Motor neuron (in vitro differentiated cells): ENCODE measurements at regions not wholly inside any gene's neighbourhood (a gene's known extent, or its start where the extent isn't known, plus 50 kb on each side); places are given as distances from the start of the nearest gene placed in this dataset.
"Not testable (repeated sequence)": the region's sequence is repeated elsewhere in the genome, so short reads cannot be mapped to it uniquely, and the experiment has no call there.

Source experiments
- ATAC-seq, 8 experiments: fragments of 200-7000 bp; cut with Tn5 transposase; replicated peaks in 6 of 8; 2 replicates each; pipeline ENCODE4 v1.8.0; 2021; ENCODE audit warnings: mild to moderate bottlenecking in 8 of 8, moderate library complexity in 8 of 8
- H3K27ac ChIP-seq, 2 donors: fragments of 250-450 bp; sonication (Bioruptor Pico); 2 replicates each; pipeline ENCODE4 v1.9.0; 2021; ENCODE audit warnings: antibody characterized with exemption in 2 of 2, mild to moderate bottlenecking in 2 of 2, moderate library complexity in 1 of 2
- H3K4me1 ChIP-seq, 2 donors: fragments of 250-450 bp; sonication (Bioruptor Pico); replicated peaks in 1 of 2; 2 replicates each; pipeline ENCODE4 v1.6.1; 2021; ENCODE audit warnings: antibody characterized with exemption in 2 of 2, mild to moderate bottlenecking in 2 of 2, moderate library complexity in 1 of 2
- H3K4me3 ChIP-seq, 5 donors: fragments of 250-450 bp; sonication (Bioruptor Pico); 2 replicates each; pipeline ENCODE4 v1.9.0; 2021; ENCODE audit warnings: antibody characterized with exemption in 5 of 5, mild to moderate bottlenecking in 5 of 5, moderate library complexity in 4 of 5
- WGBS, 10 experiments: fragments of 450-650 bp; shearing (Covaris generic); methylation state at CpG; one replicate each; pipeline ENCODE4 v1.0.0; 2022; 5-methylcytosine and 5-hydroxymethylcytosine counted together
- in situ Hi-C, 9 experiments: fragments of 400-800 bp; cut with MboI; loops; one replicate each; pipeline ENCODE4 v1.15.0; 2021; ENCODE audit warnings: low sequenced_read_pairs in 9 of 9, low pct_unique_long_range_greater_than_20kb in 2 of 9; ENCODE audit not compliant: unreplicated experiment in 9 of 9

- H3K4me1 ChIP-seq, result no peaks in the 10 kb centered on the region
- ATAC-seq, result no peak
- in situ Hi-C loops, result no loop called here
- no peak overlapping the region for H3K27ac ChIP-seq
- WGBS, 10 experiments, result 91 to 100% (median 97%) methylated on average over 2 of the region's 2 CpGs
- H3K4me3 ChIP-seq, result no peak overlapping the region
Observed at GRCh38 chr7:81260152-81260551, 341.3 kb upstream of the SEMA3C start.

- Histone ChIP-seq H3K4me3 (no peak overlapping the region), H3K27ac (no peak overlapping the region), H3K4me1 (no peaks in the 10 kb centered on the region)
- in situ Hi-C loops, result no loop called here
- ATAC-seq, result no peak
- WGBS, 10 experiments, result 32 to 95% (median 80%) methylated on average over 1 to 7 of the region's 7 CpGs; no CpG with 5 or more reads in 2 of the 10 experiments
Observed at GRCh38 chr7:81256991-81257390, 338.1 kb upstream of the SEMA3C start.

- no peak for ATAC-seq
- 25 to 96% (median 83%) methylated on average over 2 to 3 of the region's 3 CpGs; no CpG with 5 or more reads in 1 of the 10 experiments for WGBS, 10 experiments
- in situ Hi-C loops, result no loop called here
- Histone ChIP-seq H3K27ac (no peak overlapping the region), H3K4me1 (no peaks in the 10 kb centered on the region), H3K4me3 (no peak overlapping the region)
Observed at GRCh38 chr7:81248420-81248819, 329.6 kb upstream of the SEMA3C start.

DNA sequence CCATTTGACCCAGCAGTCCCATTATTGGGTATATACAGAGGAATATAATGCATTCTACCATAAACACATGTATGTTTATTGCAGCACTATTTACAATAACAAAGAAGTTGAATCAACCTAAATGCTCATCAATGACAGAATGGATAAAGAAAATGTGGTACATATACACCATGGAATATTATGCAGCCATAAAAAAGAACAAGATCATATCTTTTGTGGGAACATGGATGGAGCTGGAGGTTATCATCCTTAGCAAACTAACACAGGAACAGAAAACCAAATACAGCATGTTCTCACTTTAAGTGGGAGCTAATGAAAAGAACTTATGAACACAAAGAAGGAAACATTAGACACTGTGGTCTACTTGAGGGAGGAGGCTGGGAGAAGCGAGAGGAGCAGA lies 328.5 kb upstream of the SEMA3C start:
- 44 to 100% (median 85%) methylated on average over 1 of the region's 1 CpG; no CpG with 5 or more reads in 2 of the 10 experiments for WGBS, 10 experiments
- ATAC-seq, H3K4me1 ChIP-seq, in situ Hi-C loops, H3K27ac ChIP-seq, H3K4me3 ChIP-seq: not testable (repeated sequence)

DNA sequence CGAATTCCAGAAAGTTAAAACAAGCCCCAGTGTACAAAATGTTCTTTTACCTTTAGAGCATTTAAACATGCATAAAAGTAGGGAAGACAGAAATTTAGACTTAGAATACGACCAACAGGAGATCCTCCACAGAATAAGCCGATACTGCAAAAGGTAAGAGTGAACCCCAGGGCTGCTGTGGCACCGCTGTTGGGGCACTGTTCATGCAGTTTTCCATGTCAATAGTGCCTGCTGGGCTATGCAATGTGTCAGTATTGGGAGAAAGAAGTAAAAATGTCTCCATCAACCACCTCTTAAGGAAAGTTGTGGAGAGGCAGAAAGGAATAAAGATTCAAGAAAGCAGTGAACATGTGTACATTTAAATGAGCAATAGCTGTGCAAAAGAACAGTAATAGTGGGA lies 326.5 kb upstream of the SEMA3C start:
- Histone ChIP-seq H3K27ac (no peak overlapping the region), H3K4me1 (no peaks in the 10 kb centered on the region), H3K4me3 (no peak overlapping the region)
- in situ Hi-C loops, result no loop called here
- 34 to 86% (median 62%) methylated on average over 1 to 4 of the region's 4 CpGs; no CpG with 5 or more reads in 1 of the 10 experiments for WGBS, 10 experiments
- ATAC-seq, result no peak

DNA sequence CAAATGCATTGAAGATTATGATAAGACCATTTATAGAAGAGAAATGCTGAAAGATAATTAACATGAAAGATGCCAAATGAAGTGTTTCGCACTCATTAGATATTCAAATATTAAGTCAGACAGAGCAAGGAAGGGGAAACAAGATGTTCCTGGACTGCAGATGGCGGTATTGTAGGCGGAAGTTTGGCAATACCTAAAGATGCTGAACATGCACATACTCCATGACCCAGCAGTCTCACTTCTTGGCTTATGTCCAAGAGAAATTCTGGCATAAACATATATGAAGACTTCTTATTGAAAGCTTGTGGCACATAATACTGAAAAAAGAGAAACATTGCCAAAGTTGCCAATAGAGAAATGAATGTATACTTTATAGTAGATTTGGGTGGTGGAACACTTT lies 325.4 kb upstream of the SEMA3C start:
- in situ Hi-C loops, result no loop called here
- Histone ChIP-seq H3K27ac (no peak overlapping the region), H3K4me3 (no peak overlapping the region), H3K4me1 (no peaks in the 10 kb centered on the region)
- no peak for ATAC-seq
- 78 to 100% (median 100%) methylated on average over 1 to 3 of the region's 3 CpGs; no CpG with 5 or more reads in 1 of the 10 experiments for WGBS, 10 experiments

DNA sequence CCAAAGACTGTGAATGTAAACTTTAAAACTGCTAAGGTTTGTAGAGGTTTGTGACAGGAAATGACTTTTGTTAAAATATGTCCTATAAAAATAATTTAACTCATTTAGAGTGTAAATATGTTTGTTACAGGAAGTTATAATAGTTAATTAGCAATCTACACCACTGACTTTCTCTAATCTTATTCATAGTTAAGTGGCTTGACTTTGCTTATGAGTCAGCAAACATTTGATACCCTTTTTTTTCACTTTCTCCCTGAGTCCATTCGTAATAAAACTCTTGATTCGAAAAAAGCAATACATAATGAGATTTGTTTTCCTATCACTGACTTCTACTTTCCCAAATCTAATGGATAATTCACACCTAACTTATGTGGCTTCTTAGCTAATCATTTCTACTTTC lies 317.7 kb upstream of the SEMA3C start:
- in situ Hi-C loops, result no loop called here
- no peak overlapping the region for H3K4me3 ChIP-seq
- H3K27ac ChIP-seq, result no peak overlapping the region
- peaks cover 2 to 3% of the 10 kb centered on the region in 2 donors for H3K4me1 ChIP-seq
- WGBS, 10 experiments, result 21 to 100% (median 83%) methylated on average over 2 of the region's 2 CpGs; no CpG with 5 or more reads in 1 of the 10 experiments
- ATAC-seq, result no peak

- ATAC-seq, result no peak
- in situ Hi-C loops, result no loop called here
- H3K4me3 ChIP-seq, result no peak overlapping the region
- peaks cover 5% of the 10 kb centered on the region in 2 donors for H3K4me1 ChIP-seq
- H3K27ac ChIP-seq, result no peak overlapping the region
- WGBS, 10 experiments, result 57 to 100% (median 78%) methylated on average over 1 to 5 of the region's 5 CpGs
Observed at GRCh38 chr7:81235997-81236396, 317.1 kb upstream of the SEMA3C start.

DNA sequence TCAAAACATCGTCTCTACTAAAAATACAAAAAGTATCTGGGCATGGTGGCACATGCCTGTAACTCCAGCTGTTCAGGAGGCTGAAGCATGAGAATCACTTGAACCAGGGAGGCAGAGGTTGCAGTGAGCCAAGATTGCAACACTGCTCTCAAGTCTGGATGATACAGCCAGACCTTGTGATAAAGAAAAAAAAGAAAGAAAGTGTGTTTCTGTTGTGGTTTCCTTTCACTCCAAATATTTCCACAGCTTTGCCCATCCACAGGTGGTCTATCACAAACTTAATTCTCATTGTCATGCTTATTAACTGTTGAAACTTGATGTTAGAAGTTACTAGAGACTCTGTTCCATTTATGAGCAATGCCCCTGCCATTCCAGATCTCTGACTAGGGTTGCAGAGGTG lies 316.0 kb upstream of the SEMA3C start:
- no peak for ATAC-seq
- no peak overlapping the region for H3K4me3 ChIP-seq
- H3K27ac ChIP-seq, result no peak overlapping the region
- peaks cover 5% of the 10 kb centered on the region in 2 donors for H3K4me1 ChIP-seq
- in situ Hi-C loops, result no loop called here
- 40 to 100% (median 89%) methylated on average over 1 of the region's 1 CpG; no CpG with 5 or more reads in 3 of the 10 experiments for WGBS, 10 experiments

DNA sequence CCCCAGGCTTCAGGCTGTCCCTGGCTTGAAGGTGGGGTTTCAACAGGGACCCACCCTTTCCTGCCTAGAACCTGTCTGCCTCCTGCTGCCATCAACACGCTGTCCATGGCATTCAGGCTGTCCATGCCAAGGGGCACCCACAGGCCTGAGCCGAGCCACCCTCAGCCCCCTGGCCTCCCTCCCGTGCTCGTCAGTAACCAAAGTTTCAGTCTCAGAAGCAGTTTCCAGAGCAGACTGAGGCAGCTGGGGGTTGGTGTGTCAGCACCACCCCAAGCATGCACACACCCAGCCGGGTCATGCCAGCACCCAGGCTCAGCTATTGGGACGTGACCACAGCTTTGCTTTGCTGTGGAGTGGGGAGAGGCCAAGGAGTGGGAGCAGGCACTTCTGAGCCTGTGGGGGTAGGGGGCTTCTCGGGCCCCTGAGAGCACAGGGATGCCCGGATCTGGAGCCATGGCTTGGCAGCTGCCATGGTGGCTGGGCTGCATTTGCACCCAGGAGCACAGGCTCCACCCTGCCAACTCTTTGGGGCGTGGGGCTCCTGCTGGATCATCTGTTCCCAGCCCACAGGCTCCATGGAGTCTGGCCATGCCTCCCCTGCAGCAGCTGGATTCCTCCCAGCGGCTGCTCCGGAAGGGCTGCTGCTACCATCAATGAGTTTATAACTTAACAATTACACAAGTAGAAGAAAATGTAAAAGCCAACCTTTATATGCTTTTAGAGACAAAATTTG lies 314.5 kb upstream of the SEMA3C start:
- peak in 2 of 8 experiments; percentile 52 to 75 for ATAC-seq
- WGBS, 10 experiments, result 40 to 100% (median 93%) methylated on average over 1 to 3 of the region's 11 CpGs; no CpG with 5 or more reads in 5 of the 10 experiments

DNA sequence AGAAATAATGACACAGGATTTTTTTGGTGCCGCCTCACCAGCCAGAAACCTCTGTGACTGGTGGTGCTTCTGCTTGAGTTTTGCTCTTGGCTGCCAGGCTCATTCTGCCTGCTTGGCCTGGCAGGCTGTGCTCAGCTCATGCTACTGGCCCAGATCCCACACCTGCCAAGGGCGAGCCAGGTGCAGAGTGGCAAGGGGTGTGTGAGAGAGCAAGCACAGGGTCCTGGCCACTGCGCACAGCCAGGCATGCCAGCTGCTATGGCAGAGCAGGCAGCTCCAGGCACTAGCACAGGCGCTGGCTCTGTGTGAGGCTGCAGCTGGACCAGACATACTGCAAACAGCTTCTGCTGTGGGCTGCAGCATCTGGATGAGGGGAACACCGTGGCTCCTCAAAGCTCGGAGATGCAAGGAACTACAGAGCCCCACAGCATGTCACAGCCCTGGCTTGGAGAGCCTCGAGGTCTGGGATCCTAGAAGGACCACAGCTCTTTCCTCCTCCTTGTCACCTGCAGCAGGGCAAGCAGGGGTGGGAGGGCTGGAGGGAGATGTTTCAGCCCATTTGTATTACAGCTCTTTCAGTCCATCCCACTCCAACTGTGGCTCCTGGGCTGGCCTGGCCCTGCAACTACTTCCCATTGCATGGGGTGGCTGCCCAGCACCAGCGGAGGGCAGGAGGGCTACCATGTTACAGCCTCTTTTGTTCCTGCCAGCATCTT lies 313.4 kb upstream of the SEMA3C start:
- H3K27ac ChIP-seq, result no peak overlapping the region
- H3K4me3 ChIP-seq, result no peak overlapping the region
- 20 to 100% (median 83%) methylated on average over 1 to 5 of the region's 8 CpGs; no CpG with 5 or more reads in 1 of the 10 experiments for WGBS, 10 experiments
- ATAC-seq, result no peak
- H3K4me1 ChIP-seq, result peaks cover 5 to 8% of the 10 kb centered on the region in 2 donors
- in situ Hi-C loops, result no loop called here

More for the DNA sequence above, 314.5 kb upstream of the SEMA3C start:
- in situ Hi-C loops, result no loop called here
- H3K4me1 ChIP-seq, result peaks cover 5 to 8% of the 10 kb centered on the region in 2 donors
- H3K4me3 ChIP-seq, result no peak overlapping the region
- no peak overlapping the region for H3K27ac ChIP-seq

GRCh38 chr7:81231301-81231838 lies 312.5 kb upstream of the SEMA3C start:
- in situ Hi-C loops, result no loop called here
- Histone ChIP-seq H3K27ac (no peak overlapping the region), H3K4me3 (no peak overlapping the region), H3K4me1 (peaks cover 5 to 8% of the 10 kb centered on the region in 2 donors)
- 17 to 81% (median 60%) methylated on average over 1 to 5 of the region's 5 CpGs; no CpG with 5 or more reads in 2 of the 10 experiments for WGBS, 10 experiments
- ATAC-seq, result no peak

GRCh38 chr7:81226234-81226633 lies 307.4 kb upstream of the SEMA3C start:
- H3K4me1 ChIP-seq, result peaks cover 0 to 3% of the 10 kb centered on the region in 2 donors
- H3K4me3 ChIP-seq, result no peak overlapping the region
- no peak for ATAC-seq
- in situ Hi-C loops, result no loop called here
- no peak overlapping the region for H3K27ac ChIP-seq
- WGBS, 10 experiments, result 40 to 100% (median 98%) methylated on average over 1 to 3 of the region's 3 CpGs; no CpG with 5 or more reads in 2 of the 10 experiments
